Cardiac septum (tissue), 1 donor: ENCODE measurements at regions not wholly inside any gene's neighbourhood (a gene's known extent, or its start where the extent isn't known, plus 50 kb on each side); places are given as distances from the start of the nearest gene placed in this dataset.

Experiments
- DNase-seq: peaks from one replicate; pipeline ENCODE4 v3.0.0-alpha.2; 2020; ENCODE audit warnings: low spot score
- intact Hi-C: fragments of 100-400 bp; cut with DNase I; formaldehyde crosslinking; loops from one replicate; pipeline ENCODE4 v1.14.0; 2022
- donor health status: DM: no; HTN: no; CAD: no.

- intact Hi-C loops = no loop called here
- DNase-seq = no peak
Measured at GRCh38 chr9:22381170-22381569, 65.5 kb upstream of the DMRTA1 start.

GRCh38 chr9:22382331-22382730 lies 64.3 kb upstream of the DMRTA1 start:
- DNase-seq = no peak
- intact Hi-C loops = no loop called here

DNA sequence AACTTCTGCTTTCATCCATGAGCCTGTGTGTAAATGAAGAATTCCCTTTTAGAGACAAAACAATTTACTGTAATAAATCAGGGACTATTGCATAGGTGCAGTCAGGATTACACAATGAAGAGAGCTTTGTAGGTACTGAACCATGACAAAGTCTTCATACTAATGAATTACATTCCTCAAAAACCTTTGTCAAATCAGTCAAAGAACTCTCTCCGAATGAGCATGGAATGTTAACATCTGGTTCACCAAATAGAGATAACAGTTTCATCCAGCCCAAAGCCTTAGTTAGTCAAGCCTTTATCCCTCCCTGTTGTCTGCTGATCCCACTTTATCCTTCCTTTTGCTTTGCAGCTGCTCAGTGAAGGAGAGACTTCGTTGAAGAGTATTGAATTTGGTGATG lies 62.9 kb upstream of the DMRTA1 start:
- no peak for DNase-seq
- intact Hi-C loops = no loop called here

- DNase-seq = no peak
- intact Hi-C loops = no loop called here
Measured at GRCh38 chr9:22389271-22389670, 57.4 kb upstream of the DMRTA1 start.

- DNase-seq = no peak
- intact Hi-C loops = no loop called here
Measured at GRCh38 chr9:22392523-22392922, 54.1 kb upstream of the DMRTA1 start.

- no peak for DNase-seq
- intact Hi-C loops = no loop called here
Measured at GRCh38 chr9:22395687-22396141, 50.9 kb upstream of the DMRTA1 start.
